Keratinocyte (primary cell): ENCODE measurements at regions not wholly inside any gene's neighbourhood (a gene's known extent, or its start where the extent isn't known, plus 50 kb on each side); places are given as distances from the start of the nearest gene placed in this dataset.

Experiments
- EZH2 ChIP-seq: IDR thresholded peaks from one replicate; pipeline ENCODE4 v1.6.1; 2012; ENCODE audit warnings: inconsistent platforms, mild to moderate bottlenecking, low read length, moderate library complexity
- TF ChIP-seq, protein P1 (sequence below), 3 experiments: IDR thresholded peaks in 1 of 3; conservative IDR thresholded peaks in 1 of 3; optimal IDR thresholded peaks in 1 of 3; 2 replicates in 2 of 3; 3 replicates in 1 of 3; pipeline versions ENCODE3 to v1.5.1; 2011; ENCODE audit warnings: low read length in 3 of 3, mild to moderate bottlenecking in 3 of 3, moderate library complexity in 2 of 3, control low read depth in 1 of 3, inconsistent platforms in 1 of 3; ENCODE audit not compliant: insufficient read depth in 2 of 3; ENCODE audit errors: extremely low read depth in 1 of 3

DNA sequence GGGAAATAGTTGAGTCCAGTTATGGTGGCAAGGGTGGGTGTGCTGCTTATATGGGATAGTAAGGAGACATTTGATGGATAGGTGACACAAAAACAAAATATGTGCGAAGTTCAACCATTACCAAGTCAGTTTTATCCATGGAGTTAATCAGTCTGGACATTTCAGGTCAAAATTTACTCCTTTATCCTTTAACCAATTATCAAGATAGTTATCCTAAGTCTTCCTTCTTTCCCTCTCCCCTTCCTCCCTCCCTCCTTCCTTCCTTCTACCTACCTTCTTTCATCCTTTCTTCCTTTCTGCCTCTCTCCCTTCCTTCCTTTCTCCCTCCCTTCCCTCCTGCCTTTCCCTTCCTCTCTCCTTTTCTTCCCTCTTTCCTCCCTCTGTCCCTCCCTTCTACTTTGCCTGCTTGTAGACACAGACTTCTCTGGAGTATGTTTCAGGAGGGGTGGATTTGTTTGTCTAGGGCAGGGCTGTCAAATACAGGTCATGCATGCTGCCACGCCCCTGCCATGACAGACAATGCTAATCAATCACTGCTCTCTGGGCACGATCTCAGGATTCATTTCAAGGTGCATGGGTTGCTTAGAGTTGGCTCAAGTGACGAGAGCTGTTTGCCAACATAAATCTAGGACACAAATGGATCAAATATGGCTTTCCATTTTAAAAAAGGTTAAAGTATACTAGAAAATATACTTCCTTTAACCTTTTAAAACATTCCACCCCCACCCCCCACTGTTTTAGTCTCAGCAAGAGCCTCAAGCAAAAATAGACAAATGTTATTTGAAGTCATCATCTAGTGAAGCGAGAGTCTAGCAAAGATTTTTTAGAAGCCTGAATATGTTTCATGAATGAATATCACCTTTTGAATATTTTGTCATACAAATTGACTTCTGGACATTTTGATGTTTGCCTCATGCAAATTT, 281.6 kb upstream of the CITED2 start:
- TF ChIP-seq, protein P1, sequence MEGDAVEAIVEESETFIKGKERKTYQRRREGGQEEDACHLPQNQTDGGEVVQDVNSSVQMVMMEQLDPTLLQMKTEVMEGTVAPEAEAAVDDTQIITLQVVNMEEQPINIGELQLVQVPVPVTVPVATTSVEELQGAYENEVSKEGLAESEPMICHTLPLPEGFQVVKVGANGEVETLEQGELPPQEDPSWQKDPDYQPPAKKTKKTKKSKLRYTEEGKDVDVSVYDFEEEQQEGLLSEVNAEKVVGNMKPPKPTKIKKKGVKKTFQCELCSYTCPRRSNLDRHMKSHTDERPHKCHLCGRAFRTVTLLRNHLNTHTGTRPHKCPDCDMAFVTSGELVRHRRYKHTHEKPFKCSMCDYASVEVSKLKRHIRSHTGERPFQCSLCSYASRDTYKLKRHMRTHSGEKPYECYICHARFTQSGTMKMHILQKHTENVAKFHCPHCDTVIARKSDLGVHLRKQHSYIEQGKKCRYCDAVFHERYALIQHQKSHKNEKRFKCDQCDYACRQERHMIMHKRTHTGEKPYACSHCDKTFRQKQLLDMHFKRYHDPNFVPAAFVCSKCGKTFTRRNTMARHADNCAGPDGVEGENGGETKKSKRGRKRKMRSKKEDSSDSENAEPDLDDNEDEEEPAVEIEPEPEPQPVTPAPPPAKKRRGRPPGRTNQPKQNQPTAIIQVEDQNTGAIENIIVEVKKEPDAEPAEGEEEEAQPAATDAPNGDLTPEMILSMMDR (optimal IDR thresholded peaks at IDR 0.05 in 1 of 3, IDR thresholded peaks at IDR 0.05 in 1 of 3, conservative IDR thresholded peaks at IDR 0.05 in 1 of 3; ENCODE audit: extremely low read depth in 1 of 3, insufficient read depth in 2 of 3, low read length in 3 of 3), result no peak
- TF ChIP-seq EZH2, result no peak
